Mesenchymal stem cell (in vitro differentiated cells and primary cell): ENCODE measurements at regions not wholly inside any gene's neighbourhood (a gene's known extent, or its start where the extent isn't known, plus 50 kb on each side); places are given as distances from the start of the nearest gene placed in this dataset.
A peak's percentile ranks its signal among the peaks of the same experiment; 100 is the strongest.

Experiments used
- DNase-seq: peaks from one replicate; pipeline ENCODE4 v3.0.0-alpha.2; 2013
- H2AFZ ChIP-seq: one replicate; pipeline ENCODE4 v1.6.1; 2013; ENCODE audit warnings: low read depth, mild to moderate bottlenecking, control low read depth, inconsistent platforms, low read length, moderate library complexity
- H2AK5ac ChIP-seq: 2 replicates; pipeline ENCODE4 v1.6.1; 2013; ENCODE audit warnings: low read length, moderate library complexity, mild to moderate bottlenecking, inconsistent platforms; ENCODE audit not compliant: severe bottlenecking
- H2BK120ac ChIP-seq: one replicate; pipeline ENCODE4 v1.6.1; 2013; ENCODE audit warnings: low read depth, mild to moderate bottlenecking, inconsistent platforms, low read length, moderate library complexity
- H2BK12ac ChIP-seq, 2 experiments: one replicate each; pipeline ENCODE4 v1.6.1; 2013; ENCODE audit warnings: inconsistent platforms in 2 of 2, low read length in 2 of 2, mild to moderate bottlenecking in 2 of 2, moderate library complexity in 2 of 2, control low read depth in 1 of 2
- H2BK15ac ChIP-seq: one replicate; pipeline ENCODE4 v1.6.1; 2013; ENCODE audit warnings: mild to moderate bottlenecking, low read depth, inconsistent platforms; ENCODE audit not compliant: poor library complexity, severe bottlenecking
- H2BK5ac ChIP-seq: 2 replicates; pipeline ENCODE4 v1.6.1; 2013; ENCODE audit warnings: low read depth, mild to moderate bottlenecking, low read length, control low read depth, inconsistent platforms; ENCODE audit not compliant: poor library complexity, severe bottlenecking
- H3K14ac ChIP-seq, 2 experiments: one replicate each; pipeline ENCODE4 v1.6.1; 2013; ENCODE audit warnings: inconsistent platforms in 2 of 2, low read length in 2 of 2, control low read depth in 1 of 2, mild to moderate bottlenecking in 1 of 2, moderate library complexity in 1 of 2
- H3K18ac ChIP-seq, 2 experiments: one replicate each; pipeline ENCODE4 v1.6.1; 2013; ENCODE audit warnings: inconsistent platforms in 2 of 2, low read length in 2 of 2, control low read depth in 1 of 2, low read depth in 1 of 2, mild to moderate bottlenecking in 1 of 2
- H3K23ac ChIP-seq, 2 experiments: one replicate each; pipeline ENCODE4 v1.6.1; 2013; ENCODE audit warnings: inconsistent platforms in 2 of 2, low read length in 2 of 2, mild to moderate bottlenecking in 2 of 2, moderate library complexity in 2 of 2, control low read depth in 1 of 2
- H3K27ac ChIP-seq: 2 replicates; pipeline ENCODE4 v1.5.1; 2013; ENCODE audit warnings: mild to moderate bottlenecking, moderate library complexity, low read length, control low read depth, inconsistent platforms; ENCODE audit not compliant: poor library complexity, severe bottlenecking
- H3K27me3 ChIP-seq, 2 experiments: 2 replicates each; pipeline versions ENCODE4 v1.6.1 to v1.7.0; 2013; ENCODE audit warnings: low read length in 2 of 2, mild to moderate bottlenecking in 2 of 2, moderate library complexity in 2 of 2, control low read depth in 1 of 2, inconsistent platforms in 1 of 2; ENCODE audit not compliant: control insufficient read depth in 1 of 2, insufficient read depth in 1 of 2
- H3K36me3 ChIP-seq, 2 experiments: 2 replicates each; pipeline versions ENCODE4 v1.6.1 to v1.7.0; 2013; ENCODE audit warnings: low read length in 2 of 2, control low read depth in 1 of 2, inconsistent platforms in 1 of 2, low read depth in 1 of 2, mild to moderate bottlenecking in 1 of 2; ENCODE audit not compliant: insufficient read depth in 2 of 2, control insufficient read depth in 1 of 2
- H3K4ac ChIP-seq, 2 experiments: one replicate each; pipeline ENCODE4 v1.6.1; 2013; ENCODE audit warnings: inconsistent platforms in 2 of 2, low read length in 2 of 2, mild to moderate bottlenecking in 2 of 2, moderate library complexity in 2 of 2, control low read depth in 1 of 2, low read depth in 1 of 2
- H3K4me1 ChIP-seq: 2 replicates; pipeline ENCODE4 v1.6.1; 2013; ENCODE audit warnings: low read depth, low read length, control low read depth; ENCODE audit not compliant: control insufficient read depth, insufficient read depth
- H3K4me2 ChIP-seq: 2 replicates; pipeline ENCODE4 v1.6.1; 2013; ENCODE audit warnings: low read length, mild to moderate bottlenecking, inconsistent platforms; ENCODE audit not compliant: poor library complexity, severe bottlenecking
- H3K4me3 ChIP-seq, 2 experiments: 2 replicates each; pipeline versions ENCODE4 v1.5.1 to v1.7.0; 2013; ENCODE audit warnings: low read length in 2 of 2, mild to moderate bottlenecking in 2 of 2, control low read depth in 1 of 2, low read depth in 1 of 2; ENCODE audit not compliant: insufficient read depth in 1 of 2
- H3K79me1 ChIP-seq: replicated peaks from 2 replicates; pipeline ENCODE4 v1.6.1; 2013; ENCODE audit warnings: mild to moderate bottlenecking, control low read depth, low read length, inconsistent platforms; ENCODE audit not compliant: poor library complexity, severe bottlenecking
- H3K9ac ChIP-seq: 2 replicates; pipeline ENCODE4 v1.7.0; 2013; ENCODE audit warnings: mild to moderate bottlenecking, low read length, moderate library complexity
- H3K9me3 ChIP-seq: 2 replicates; pipeline ENCODE4 v1.7.0; 2013; ENCODE audit warnings: mild to moderate bottlenecking, low read length; ENCODE audit not compliant: control insufficient read depth
- H4K8ac ChIP-seq: one replicate; pipeline ENCODE4 v1.6.1; 2013; ENCODE audit warnings: inconsistent platforms, mild to moderate bottlenecking, low read length, moderate library complexity
- H4K91ac ChIP-seq: one replicate; pipeline ENCODE4 v1.6.1; 2013; ENCODE audit warnings: mild to moderate bottlenecking, low read length, inconsistent platforms
- WGBS: methylation state at CpG from one replicate; pipeline ENCODE4 v1.1.7; 2013; ENCODE audit warnings: mixed read lengths; 5-methylcytosine and 5-hydroxymethylcytosine counted together

DNA sequence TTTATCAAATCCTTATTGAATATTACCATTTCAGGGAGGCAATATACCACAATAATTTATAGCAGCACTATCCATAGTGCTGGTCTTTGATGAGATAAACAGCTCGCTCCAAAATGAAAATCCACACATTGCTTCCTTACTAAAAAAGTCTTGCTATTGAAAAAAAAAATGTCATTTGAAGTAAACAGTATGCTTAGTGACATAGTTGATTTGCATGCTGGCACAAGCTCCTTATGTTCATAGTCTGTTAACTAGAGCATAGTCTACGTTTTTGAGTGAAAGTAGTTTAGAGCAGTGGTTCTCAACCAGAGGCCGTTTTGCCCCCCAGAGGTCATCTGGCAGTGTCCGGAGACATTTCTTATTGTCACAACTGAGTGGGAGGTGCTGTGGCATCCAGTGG lies 249.4 kb upstream of the PDZRN3 start:
- no peak overlapping the region for H4K8ac ChIP-seq
- H3K9me3 ChIP-seq, result no peaks in the 10 kb centered on the region
- H3K27ac ChIP-seq, result no peak overlapping the region
- H2BK120ac ChIP-seq, result no peak overlapping the region
- no peak overlapping the region for H2AFZ ChIP-seq
- H3K4me2 ChIP-seq, result no peak overlapping the region
- no peak overlapping the region for H3K14ac ChIP-seq
- H2BK5ac ChIP-seq, result no peak overlapping the region
- no peak overlapping the region for H2BK15ac ChIP-seq
- no peak overlapping the region for H3K4ac ChIP-seq
- H2AK5ac ChIP-seq, result no peak overlapping the region
- no peaks in the 10 kb centered on the region for H3K79me1 ChIP-seq
- H3K4me1 ChIP-seq, result no peaks in the 10 kb centered on the region
- H3K27me3 ChIP-seq, result no peaks in the 10 kb centered on the region
- no peak overlapping the region for H3K9ac ChIP-seq
- DNase-seq, result no peak
- H2BK12ac ChIP-seq, result no peak overlapping the region
- H3K36me3 ChIP-seq, result no peaks in the 10 kb centered on the region
- H3K18ac ChIP-seq, result no peak overlapping the region
- H3K4me3 ChIP-seq, result no peak overlapping the region
- H3K23ac ChIP-seq, result no peak overlapping the region
- WGBS, result 66% methylated on average over 3 of the region's 4 CpGs
- H4K91ac ChIP-seq, result no peak overlapping the region

DNA sequence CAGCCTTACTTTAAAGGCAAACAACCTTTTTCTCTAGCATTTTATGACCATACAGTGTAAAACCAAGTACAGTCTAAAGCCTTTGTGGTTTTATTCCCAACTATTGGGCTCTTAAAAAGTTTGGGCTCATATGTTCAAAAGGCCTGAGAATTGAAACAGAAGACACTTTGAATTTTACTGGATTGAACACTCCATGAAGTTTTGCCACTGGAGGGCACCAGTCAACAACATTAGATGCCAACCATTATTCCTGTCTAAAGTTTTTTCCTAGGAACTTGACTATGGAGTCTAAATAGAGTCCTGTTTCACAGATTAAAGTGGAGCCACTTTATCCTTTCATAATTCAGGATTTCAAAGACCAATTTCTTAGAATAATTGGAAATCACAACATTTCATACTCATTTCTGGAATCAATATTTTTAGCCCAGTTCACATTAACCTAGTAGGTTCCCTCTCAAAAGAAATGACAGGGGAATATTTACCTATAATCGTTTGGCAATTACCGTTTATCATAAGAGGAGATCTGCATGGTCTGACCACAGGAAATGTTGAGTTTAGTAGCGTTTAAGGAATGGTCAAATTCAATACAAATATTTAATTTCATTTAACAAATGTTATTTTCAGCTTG lies 244.1 kb upstream of the PDZRN3 start:
- Histone ChIP-seq H4K91ac (no peak overlapping the region), H3K9ac (peak overlapping the region; percentile 74), H2BK12ac (no peak overlapping the region), H2AFZ (no peak overlapping the region), H2BK15ac (no peak overlapping the region), H3K27me3 (peaks cover 0 to 7% of the 10 kb centered on the region in 2 experiments), H3K9me3 (no peaks in the 10 kb centered on the region), H3K36me3 (no peaks in the 10 kb centered on the region), H3K79me1 (no peaks in the 10 kb centered on the region), H3K4ac (no peak overlapping the region), H3K18ac (no peak overlapping the region), H2BK120ac (no peak overlapping the region), H2AK5ac (no peak overlapping the region), H3K4me3 (no peak overlapping the region), H2BK5ac (no peak overlapping the region), H3K4me1 (no peaks in the 10 kb centered on the region), H3K4me2 (no peak overlapping the region), H3K27ac (no peak overlapping the region), H3K23ac (no peak overlapping the region), H4K8ac (no peak overlapping the region), H3K14ac (no peak overlapping the region)
- peak; percentile 47 for DNase-seq
- WGBS, result 80% methylated on average over 1 of the region's 3 CpGs

DNA sequence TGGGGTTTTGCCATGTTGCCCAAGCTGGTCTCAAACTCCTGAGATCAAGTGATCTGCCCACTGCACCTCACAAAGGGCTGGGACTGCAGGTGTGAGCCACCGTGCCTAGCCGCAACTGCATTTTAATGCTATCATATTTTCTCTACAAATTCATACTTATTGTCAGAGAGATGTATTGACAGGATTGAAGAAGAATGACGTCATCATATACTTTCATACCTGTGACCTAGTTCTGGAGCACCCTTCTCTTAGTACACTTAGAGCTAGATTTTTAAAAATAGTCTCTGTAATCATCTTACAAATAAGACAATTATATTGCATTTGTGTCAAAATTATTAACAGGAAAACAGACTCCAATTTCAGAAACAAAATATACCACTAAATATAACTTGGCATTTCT lies 242.8 kb upstream of the PDZRN3 start:
- Histone ChIP-seq H3K4me2 (no peak overlapping the region), H3K9me3 (no peaks in the 10 kb centered on the region), H2BK120ac (no peak overlapping the region), H3K27ac (no peak overlapping the region), H2BK5ac (no peak overlapping the region), H3K27me3 (peaks cover 0 to 7% of the 10 kb centered on the region in 2 experiments), H4K8ac (no peak overlapping the region), H3K14ac (no peak overlapping the region), H3K36me3 (no peaks in the 10 kb centered on the region), H3K4me1 (no peaks in the 10 kb centered on the region), H3K79me1 (no peaks in the 10 kb centered on the region), H3K23ac (no peak overlapping the region), H4K91ac (no peak overlapping the region), H2BK12ac (no peak overlapping the region), H3K9ac (no peak overlapping the region), H2AK5ac (no peak overlapping the region), H3K18ac (no peak overlapping the region), H2BK15ac (no peak overlapping the region), H2AFZ (no peak overlapping the region), H3K4ac (no peak overlapping the region), H3K4me3 (no peak overlapping the region)
- DNase-seq, result no peak
- WGBS, result no CpG with 5 or more reads among the region's 3 CpGs

GRCh38 chr3:73866846-73867245 lies 242.1 kb upstream of the PDZRN3 start:
- Histone ChIP-seq H3K14ac (no peak overlapping the region), H2BK120ac (no peak overlapping the region), H3K4me2 (no peak overlapping the region), H2AK5ac (no peak overlapping the region), H3K9me3 (no peaks in the 10 kb centered on the region), H3K36me3 (no peaks in the 10 kb centered on the region), H2AFZ (no peak overlapping the region), H3K4me1 (no peaks in the 10 kb centered on the region), H3K9ac (peak overlapping the region; percentile 22), H3K27ac (no peak overlapping the region), H4K91ac (no peak overlapping the region), H2BK12ac (no peak overlapping the region), H3K18ac (no peak overlapping the region), H2BK15ac (no peak overlapping the region), H3K27me3 (peaks cover 0 to 7% of the 10 kb centered on the region in 2 experiments), H2BK5ac (no peak overlapping the region), H3K23ac (no peak overlapping the region), H3K4me3 (no peak overlapping the region), H3K4ac (no peak overlapping the region), H4K8ac (no peak overlapping the region), H3K79me1 (no peaks in the 10 kb centered on the region)
- 89% methylated on average over 2 of the region's 2 CpGs for WGBS
- DNase-seq, result peak; percentile 3
